Activated effector memory CD4-positive, alpha-beta T cell treated with anti-CD3 and anti-CD28 coated beads, Interleukin-2, amount 50 U/mL, for 16 hours (primary cell): ENCODE measurements at regions not wholly inside any gene's neighbourhood (a gene's known extent, or its start where the extent isn't known, plus 50 kb on each side); places are given as distances from the start of the nearest gene placed in this dataset.

Experiments used
- DNase-seq: peaks from one replicate; pipeline ENCODE4 v3.0.0-alpha.2; 2020

- DNase-seq = no peak
These were observed 148.0 kb downstream of the DHX35 start for GRCh38 chr20:39109933-39110818.

- no peak for DNase-seq
These were observed 146.6 kb downstream of the DHX35 start for GRCh38 chr20:39108746-39109145.

GRCh38 chr20:39107741-39108140 lies 145.6 kb downstream of the DHX35 start:
- DNase-seq = no peak

GRCh38 chr20:39106791-39107190 lies 144.6 kb downstream of the DHX35 start:
- DNase-seq = no peak

- DNase-seq = no peak
These were observed 143.4 kb downstream of the DHX35 start for GRCh38 chr20:39105551-39105950.

GRCh38 chr20:39103732-39104131 lies 141.6 kb downstream of the DHX35 start:
- no peak for DNase-seq

- DNase-seq = no peak
These were observed 141.2 kb downstream of the DHX35 start for GRCh38 chr20:39103305-39103704.

GRCh38 chr20:39101895-39102294 lies 139.8 kb downstream of the DHX35 start:
- DNase-seq = no peak

GRCh38 chr20:39100691-39101090 lies 138.5 kb downstream of the DHX35 start:
- no peak for DNase-seq

GRCh38 chr20:39097889-39098288 lies 135.7 kb downstream of the DHX35 start:
- DNase-seq = no peak

- no peak for DNase-seq
These were observed 133.7 kb downstream of the DHX35 start for GRCh38 chr20:39095870-39096269.

GRCh38 chr20:39094391-39094790 lies 132.2 kb downstream of the DHX35 start:
- DNase-seq = no peak

- DNase-seq = no peak
These were observed 130.7 kb downstream of the DHX35 start for GRCh38 chr20:39092733-39093410.

GRCh38 chr20:39090906-39091305 lies 128.8 kb downstream of the DHX35 start:
- DNase-seq = no peak

GRCh38 chr20:39089797-39090196 lies 127.7 kb downstream of the DHX35 start:
- no peak for DNase-seq
